ENCODE measurements at regions not wholly inside any gene's neighbourhood (a gene's known extent, or its start where the extent isn't known, plus 50 kb on each side); places are given as distances from the start of the nearest gene placed in this dataset.

DNA sequence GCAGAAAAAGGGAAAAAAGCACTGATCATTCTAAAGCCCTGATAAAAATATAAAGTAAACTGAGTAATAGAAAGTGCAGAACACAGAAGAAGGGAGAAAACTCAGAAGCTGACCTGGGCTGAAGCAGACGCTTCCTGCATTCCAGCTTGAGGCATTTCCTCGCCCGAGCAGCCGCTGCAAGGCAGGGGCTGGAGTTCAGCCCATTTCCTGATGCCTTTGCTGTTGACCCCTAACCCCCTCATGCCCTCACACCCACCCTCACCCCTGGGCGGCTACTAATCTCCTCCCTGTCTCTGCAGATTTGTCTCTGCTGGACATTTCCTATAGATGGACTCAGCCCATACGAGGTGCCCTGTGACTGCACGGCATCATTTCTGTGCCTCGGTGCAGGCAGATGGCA, 227.8 kb downstream of the NPHP4 start:
- intact Hi-C loops (cut with micrococcal nuclease; ENCODE audit: unreplicated experiment) (no loop called here), in situ Hi-C loops (cut with MboI) (no loop called here)
- no peak for FAIRE-seq
- no peak for DNase-seq (ENCODE audit: low read depth, low spot score)
- Histone ChIP-seq H3K4me1 (ENCODE audit: control insufficient read depth, insufficient read depth, low read length) (no peaks in the 10 kb centered on the region), H3K27me3 (replicated peaks in 1 of 2; ENCODE audit: control insufficient read depth in 2 of 2, insufficient read depth in 2 of 2, low read length in 1 of 2) (no peaks in the 10 kb centered on the region), H3K27ac (ENCODE audit: control insufficient read depth, insufficient read depth) (no peak overlapping the region), H3K9ac (ENCODE audit: control insufficient read depth, insufficient read depth, low read length) (no peak overlapping the region), H4K20me1 (ENCODE audit: control insufficient read depth, insufficient read depth) (no peaks in the 10 kb centered on the region), H3K79me2 (ENCODE audit: control insufficient read depth, insufficient read depth, low read length) (no peaks in the 10 kb centered on the region), H2AFZ (ENCODE audit: control insufficient read depth, low read depth, low read length) (no peak overlapping the region), H3K4me3 (no peak overlapping the region), H3K9me3 (replicated peaks; ENCODE audit: control insufficient read depth, insufficient read depth, low read length) (peaks cover 3% of the 10 kb centered on the region; the same call in 2 of the 3 replicates), H3K4me2 (ENCODE audit: control insufficient read depth, insufficient read depth) (no peak overlapping the region), H3K36me3 (ENCODE audit: control insufficient read depth in 2 of 2, insufficient read depth in 2 of 2, low read length in 1 of 2) (no peaks in the 10 kb centered on the region)
- SMC1A ChIA-PET (ENCODE audit: uncharacterized antibody, unreplicated experiment): no interaction called here
- BruUV-seq (replicated peaks): no TSS peak
- no peak for TF ChIP-seq CHD2 (IDR thresholded peaks at IDR 0.05; ENCODE audit: borderline replicate concordance, low read depth, low read length)
- no peak for TF ChIP-seq GABPA (IDR thresholded peaks at IDR 0.05; ENCODE audit: low read depth)
- TF ChIP-seq RB1 (IDR thresholded peaks at IDR 0.05; ENCODE audit: borderline replicate concordance): no peak
- TF ChIP-seq, protein P1, sequence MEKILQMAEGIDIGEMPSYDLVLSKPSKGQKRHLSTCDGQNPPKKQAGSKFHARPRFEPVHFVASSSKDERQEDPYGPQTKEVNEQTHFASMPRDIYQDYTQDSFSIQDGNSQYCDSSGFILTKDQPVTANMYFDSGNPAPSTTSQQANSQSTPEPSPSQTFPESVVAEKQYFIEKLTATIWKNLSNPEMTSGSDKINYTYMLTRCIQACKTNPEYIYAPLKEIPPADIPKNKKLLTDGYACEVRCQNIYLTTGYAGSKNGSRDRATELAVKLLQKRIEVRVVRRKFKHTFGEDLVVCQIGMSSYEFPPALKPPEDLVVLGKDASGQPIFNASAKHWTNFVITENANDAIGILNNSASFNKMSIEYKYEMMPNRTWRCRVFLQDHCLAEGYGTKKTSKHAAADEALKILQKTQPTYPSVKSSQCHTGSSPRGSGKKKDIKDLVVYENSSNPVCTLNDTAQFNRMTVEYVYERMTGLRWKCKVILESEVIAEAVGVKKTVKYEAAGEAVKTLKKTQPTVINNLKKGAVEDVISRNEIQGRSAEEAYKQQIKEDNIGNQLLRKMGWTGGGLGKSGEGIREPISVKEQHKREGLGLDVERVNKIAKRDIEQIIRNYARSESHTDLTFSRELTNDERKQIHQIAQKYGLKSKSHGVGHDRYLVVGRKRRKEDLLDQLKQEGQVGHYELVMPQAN (conservative IDR thresholded peaks at IDR 0.05): no peak
- TF ChIP-seq KDM1A (IDR thresholded peaks at IDR 0.05; ENCODE audit: borderline replicate concordance): no peak
- no peak for TF ChIP-seq CHD1 (IDR thresholded peaks at IDR 0.05; ENCODE audit: low read depth, low read length)
- TF ChIP-seq SIN3A (IDR thresholded peaks at IDR 0.05; ENCODE audit: low read depth, low read length): no peak
- CTCF ChIA-PET: no interaction called here
- 29% methylated on average over 8 of the region's 8 CpGs for WGBS (ENCODE audit: insufficient coverage, insufficient replicate concordance, low lambda C conversion rate, missing lambda C conversion rate)
- POLR2A ChIA-PET: no interaction called here
- no peak for ATAC-seq
- RAD21 ChIA-PET (ENCODE audit: unreplicated experiment): no interaction called here
